Ovary (tissue), 3 donors: ENCODE measurements at regions not wholly inside any gene's neighbourhood (a gene's known extent, or its start where the extent isn't known, plus 50 kb on each side); places are given as distances from the start of the nearest gene placed in this dataset.

Experiments
- POLR2A ChIP-seq: fragments of 450-650 bp; IDR thresholded peaks from one replicate; pipeline ENCODE4 v1.6.1; 2017; ENCODE audit warnings: antibody characterized with exemption, mild to moderate bottlenecking, moderate library complexity
- TF ChIP-seq, protein P1 (sequence below), 3 donors: fragments of 450-650 bp in 2 of 3; fragments of 200-600 bp in 1 of 3; IDR thresholded peaks; one replicate each; pipeline versions ENCODE4 v1.5.1 to v1.8.0; 2016 to 2022; ENCODE audit warnings: antibody characterized with exemption in 3 of 3, mild to moderate bottlenecking in 1 of 3
- donor health status: DM: no; HTN: no; CAD: no.

DNA sequence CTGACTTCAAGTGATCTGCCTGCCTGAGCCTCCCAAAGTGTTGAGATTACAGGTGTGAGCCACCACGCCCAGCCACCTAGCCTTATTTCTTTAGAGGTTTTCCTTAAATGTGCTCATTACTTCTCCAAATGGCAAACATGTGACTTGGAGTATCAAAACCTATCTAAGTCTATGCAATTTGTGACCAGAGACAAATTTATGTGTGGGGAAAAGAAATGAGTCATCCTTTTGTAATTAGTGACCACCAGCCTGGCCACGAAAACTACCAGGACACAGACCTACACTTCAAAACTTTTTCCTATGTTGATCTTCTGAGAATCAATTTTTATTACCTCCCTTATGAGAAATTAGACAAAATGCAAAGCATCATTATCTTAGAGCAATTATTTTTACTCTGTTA is 64.6 kb upstream of the OGFRL1 start:
- TF ChIP-seq, protein P1, sequence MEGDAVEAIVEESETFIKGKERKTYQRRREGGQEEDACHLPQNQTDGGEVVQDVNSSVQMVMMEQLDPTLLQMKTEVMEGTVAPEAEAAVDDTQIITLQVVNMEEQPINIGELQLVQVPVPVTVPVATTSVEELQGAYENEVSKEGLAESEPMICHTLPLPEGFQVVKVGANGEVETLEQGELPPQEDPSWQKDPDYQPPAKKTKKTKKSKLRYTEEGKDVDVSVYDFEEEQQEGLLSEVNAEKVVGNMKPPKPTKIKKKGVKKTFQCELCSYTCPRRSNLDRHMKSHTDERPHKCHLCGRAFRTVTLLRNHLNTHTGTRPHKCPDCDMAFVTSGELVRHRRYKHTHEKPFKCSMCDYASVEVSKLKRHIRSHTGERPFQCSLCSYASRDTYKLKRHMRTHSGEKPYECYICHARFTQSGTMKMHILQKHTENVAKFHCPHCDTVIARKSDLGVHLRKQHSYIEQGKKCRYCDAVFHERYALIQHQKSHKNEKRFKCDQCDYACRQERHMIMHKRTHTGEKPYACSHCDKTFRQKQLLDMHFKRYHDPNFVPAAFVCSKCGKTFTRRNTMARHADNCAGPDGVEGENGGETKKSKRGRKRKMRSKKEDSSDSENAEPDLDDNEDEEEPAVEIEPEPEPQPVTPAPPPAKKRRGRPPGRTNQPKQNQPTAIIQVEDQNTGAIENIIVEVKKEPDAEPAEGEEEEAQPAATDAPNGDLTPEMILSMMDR (IDR thresholded peaks at IDR 0.05): no peak
- TF ChIP-seq POLR2A: no peak
